Sigmoid colon (tissue), 6 donors: ENCODE measurements at regions not wholly inside any gene's neighbourhood (a gene's known extent, or its start where the extent isn't known, plus 50 kb on each side); places are given as distances from the start of the nearest gene placed in this dataset.

Experiments used
- DNase-seq: peaks from one replicate; pipeline ENCODE4 v3.0.0-alpha.2; 2019
- H3K27ac ChIP-seq, 4 donors: fragments of 200-600 bp; sonication (generic); one replicate each; pipeline ENCODE4 v1.5.1; 2016 to 2019; ENCODE audit warnings: mild to moderate bottlenecking in 1 of 4
- H3K27me3 ChIP-seq, 3 donors: fragments of 200-600 bp; sonication (generic); one replicate each; pipeline ENCODE4 v1.5.1; 2019; ENCODE audit warnings: mild to moderate bottlenecking in 1 of 3
- H3K36me3 ChIP-seq, 4 donors: fragments of 200-600 bp; sonication (generic); one replicate each; pipeline ENCODE4 v1.5.1; 2016 to 2019
- H3K4me1 ChIP-seq, 4 donors: fragments of 200-600 bp; sonication (generic); one replicate each; pipeline ENCODE4 v1.5.1; 2017 to 2019
- H3K4me3 ChIP-seq, 4 donors: fragments of 200-600 bp; sonication (generic); one replicate each; pipeline ENCODE4 v1.5.1; 2017 to 2019; ENCODE audit warnings: mild to moderate bottlenecking in 2 of 4, moderate library complexity in 1 of 4
- H3K9me3 ChIP-seq, 4 donors: fragments of 200-600 bp in 3 of 4; sonication (generic) in 3 of 4; one replicate each; pipeline versions ENCODE4 v1.5.1 to v1.6.1; 2013 to 2019
- CTCF ChIP-seq, 4 experiments: fragments of 450-650 bp in 3 of 4; fragments of 200-600 bp in 1 of 4; IDR thresholded peaks; one replicate each; pipeline ENCODE4 v1.5.1; 2016 to 2019; ENCODE audit warnings: antibody characterized with exemption in 4 of 4, mild to moderate bottlenecking in 3 of 4, moderate library complexity in 2 of 4
- EP300 ChIP-seq, 4 donors: sonication (generic); formaldehyde crosslinking; IDR thresholded peaks; one replicate each; pipeline ENCODE4 v1.6.1; 2017; ENCODE audit warnings: antibody characterized with exemption in 4 of 4
- POLR2A ChIP-seq, 2 donors: fragments of 450-650 bp; IDR thresholded peaks; one replicate each; pipeline ENCODE4 v1.6.1; 2016; ENCODE audit warnings: antibody characterized with exemption in 2 of 2, mild to moderate bottlenecking in 2 of 2, moderate library complexity in 2 of 2
- POLR2AphosphoS5 ChIP-seq, 4 donors: sonication (generic); formaldehyde crosslinking; IDR thresholded peaks; one replicate each; pipeline ENCODE4 v1.6.1; 2017; ENCODE audit warnings: antibody characterized with exemption in 4 of 4
- WGBS, 2 donors: extraction: QIAGEN DNeasy Blood & Tissue Kit; methylation state at CpG; one replicate each; pipeline ENCODE4 v1.1.7; 2013; 5-methylcytosine and 5-hydroxymethylcytosine counted together
- intact Hi-C: fragments of 100-400 bp; cut with DNase I; formaldehyde crosslinking; loops from one replicate; pipeline ENCODE4 v1.15.1; 2023
- donor health status: healthy with polysubstance abuse.
- donor health status: healthy.

GRCh38 chr3:105996781-105997180, 128.0 kb upstream of the CBLB start:
- intact Hi-C loops: no loop called here
- TF ChIP-seq CTCF (IDR thresholded peaks at IDR 0.05): no peak
- no peak for TF ChIP-seq EP300 (IDR thresholded peaks at IDR 0.05)
- no peak for TF ChIP-seq POLR2AphosphoS5 (IDR thresholded peaks at IDR 0.05)
- no peak for TF ChIP-seq POLR2A (IDR thresholded peaks at IDR 0.05)
- H3K36me3 ChIP-seq: no peaks in the 10 kb centered on the region
- no peaks in the 10 kb centered on the region for H3K27me3 ChIP-seq
- H3K27ac ChIP-seq: no peak overlapping the region
- no peaks in the 10 kb centered on the region for H3K4me1 ChIP-seq
- peaks cover 0 to 4% (median 2%) of the 10 kb centered on the region in 4 donors for H3K9me3 ChIP-seq
- no peak overlapping the region for H3K4me3 ChIP-seq
- WGBS, 2 donors: 86 to 89% methylated on average over 4 of the region's 4 CpGs
- no peak for DNase-seq

- H3K27me3 ChIP-seq: no peaks in the 10 kb centered on the region
- no peaks in the 10 kb centered on the region for H3K36me3 ChIP-seq
- no peak overlapping the region for H3K4me3 ChIP-seq
- H3K9me3 ChIP-seq: peaks cover 0 to 4% (median 2%) of the 10 kb centered on the region in 4 donors
- H3K4me1 ChIP-seq: no peaks in the 10 kb centered on the region
- whole genome bisulfite sequencing, 2 donors: 96 to 98% methylated on average over 1 of the region's 1 CpG
- intact Hi-C loops: no loop called here
- no peak overlapping the region for H3K27ac ChIP-seq
- DNase-seq: no peak
- TF ChIP-seq POLR2AphosphoS5 (IDR thresholded peaks at IDR 0.05) (no peak), POLR2A (IDR thresholded peaks at IDR 0.05) (no peak), CTCF (IDR thresholded peaks at IDR 0.05) (no peak), EP300 (IDR thresholded peaks at IDR 0.05) (no peak)
Observed at GRCh38 chr3:105997466-105997799, 128.6 kb upstream of the CBLB start.

GRCh38 chr3:105997800-105998526, 129.2 kb upstream of the CBLB start:
- Histone ChIP-seq H3K4me1 (no peaks in the 10 kb centered on the region), H3K27ac (no peak overlapping the region), H3K4me3 (no peak overlapping the region), H3K27me3 (no peaks in the 10 kb centered on the region), H3K36me3 (no peaks in the 10 kb centered on the region), H3K9me3 (peaks cover 0 to 4% (median 2%) of the 10 kb centered on the region in 4 donors)
- intact Hi-C loops: no loop called here
- DNase-seq: no peak
- no peak for TF ChIP-seq EP300 (IDR thresholded peaks at IDR 0.05)
- peak in 1 of 4 donors; percentile 15 for TF ChIP-seq POLR2AphosphoS5 (IDR thresholded peaks at IDR 0.05)
- WGBS, 2 donors: 69 to 88% methylated on average over 3 of the region's 3 CpGs

- TF ChIP-seq POLR2AphosphoS5 (IDR thresholded peaks at IDR 0.05) (no peak), CTCF (IDR thresholded peaks at IDR 0.05) (no peak), EP300 (IDR thresholded peaks at IDR 0.05) (no peak)
- H3K9me3 ChIP-seq: peaks cover 0 to 4% (median 2%) of the 10 kb centered on the region in 4 donors
- DNase-seq: no peak
- intact Hi-C loops: no loop called here
- no peaks in the 10 kb centered on the region for H3K36me3 ChIP-seq
- no peak overlapping the region for H3K4me3 ChIP-seq
- H3K4me1 ChIP-seq: no peaks in the 10 kb centered on the region
- no peaks in the 10 kb centered on the region for H3K27me3 ChIP-seq
- no peak overlapping the region for H3K27ac ChIP-seq
Observed at GRCh38 chr3:105999856-106000255, 131.0 kb upstream of the CBLB start.

GRCh38 chr3:106001923-106002322, 133.1 kb upstream of the CBLB start:
- no peak overlapping the region for H3K27ac ChIP-seq
- no peaks in the 10 kb centered on the region for H3K27me3 ChIP-seq
- intact Hi-C loops: no loop called here
- H3K9me3 ChIP-seq: peaks cover 0 to 4% (median 2%) of the 10 kb centered on the region in 4 donors
- H3K4me1 ChIP-seq: no peaks in the 10 kb centered on the region
- no peak overlapping the region for H3K4me3 ChIP-seq
- no peak for TF ChIP-seq EP300 (IDR thresholded peaks at IDR 0.05)
- no peak for TF ChIP-seq CTCF (IDR thresholded peaks at IDR 0.05)
- H3K36me3 ChIP-seq: no peaks in the 10 kb centered on the region
- DNase-seq: no peak
- 94 to 95% methylated on average over 4 of the region's 4 CpGs for WGBS, 2 donors
